T-helper 2 cell treated with Interferon-gamma antibody and Interleukin-4, amounts not matched to agents 5 μg/mL and 100 μg/mL, for 36 hours (primary cell): ENCODE measurements at regions not wholly inside any gene's neighbourhood (a gene's known extent, or its start where the extent isn't known, plus 50 kb on each side); places are given as distances from the start of the nearest gene placed in this dataset.

Experiments used
- DNase-seq: peaks from one replicate; pipeline ENCODE4 v3.0.0; 2021; ENCODE audit warnings: low spot score
- H3K27ac Mint-ChIP-seq: one replicate; pipeline ENCODE4 v1.8.0; 2021; ENCODE audit warnings: mild to moderate bottlenecking, mixed read lengths
- H3K27me3 Mint-ChIP-seq: one replicate; pipeline ENCODE4 v1.8.0; 2021; ENCODE audit warnings: low read depth, mixed read lengths
- H3K36me3 Mint-ChIP-seq: one replicate; pipeline ENCODE4 v1.8.0; 2021; ENCODE audit warnings: low read depth, mixed read lengths
- H3K4me1 Mint-ChIP-seq: one replicate; pipeline ENCODE4 v1.8.0; 2021; ENCODE audit warnings: low read depth, mixed read lengths
- H3K4me3 Mint-ChIP-seq: one replicate; pipeline ENCODE4 v1.8.0; 2022; ENCODE audit warnings: mild to moderate bottlenecking, moderate library complexity, mixed read lengths
- H3K9me3 Mint-ChIP-seq: one replicate; pipeline ENCODE4 v1.8.0; 2021; ENCODE audit warnings: mixed read lengths

DNA sequence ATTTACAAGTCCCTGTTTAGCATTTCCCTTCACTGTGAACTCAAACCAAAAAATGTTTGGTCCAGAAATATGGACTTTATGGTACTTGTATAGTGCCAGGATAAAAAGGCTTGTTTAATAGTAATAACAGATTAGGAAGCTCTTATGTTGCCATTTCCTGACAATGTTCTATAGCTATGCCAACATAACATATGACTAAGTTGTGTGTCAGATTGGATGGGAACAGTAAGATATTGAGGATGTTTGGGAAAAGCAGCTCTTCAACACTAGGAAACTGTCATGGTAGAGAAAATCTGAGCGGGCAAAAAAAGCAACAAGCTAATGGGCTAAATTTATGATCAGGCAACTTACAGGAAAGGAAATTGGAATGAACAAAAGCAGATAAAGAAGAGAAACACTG, 287.1 kb upstream of the ADGRL4 start:
- no peak overlapping the region for H3K4me3 Mint-ChIP-seq
- H3K27ac Mint-ChIP-seq, result no peak overlapping the region
- DNase-seq, result no peak
- H3K36me3 Mint-ChIP-seq, result no peaks in the 10 kb centered on the region
- no peaks in the 10 kb centered on the region for H3K4me1 Mint-ChIP-seq
- H3K27me3 Mint-ChIP-seq, result no peaks in the 10 kb centered on the region
- H3K9me3 Mint-ChIP-seq, result peaks cover 5% of the 10 kb centered on the region

DNA sequence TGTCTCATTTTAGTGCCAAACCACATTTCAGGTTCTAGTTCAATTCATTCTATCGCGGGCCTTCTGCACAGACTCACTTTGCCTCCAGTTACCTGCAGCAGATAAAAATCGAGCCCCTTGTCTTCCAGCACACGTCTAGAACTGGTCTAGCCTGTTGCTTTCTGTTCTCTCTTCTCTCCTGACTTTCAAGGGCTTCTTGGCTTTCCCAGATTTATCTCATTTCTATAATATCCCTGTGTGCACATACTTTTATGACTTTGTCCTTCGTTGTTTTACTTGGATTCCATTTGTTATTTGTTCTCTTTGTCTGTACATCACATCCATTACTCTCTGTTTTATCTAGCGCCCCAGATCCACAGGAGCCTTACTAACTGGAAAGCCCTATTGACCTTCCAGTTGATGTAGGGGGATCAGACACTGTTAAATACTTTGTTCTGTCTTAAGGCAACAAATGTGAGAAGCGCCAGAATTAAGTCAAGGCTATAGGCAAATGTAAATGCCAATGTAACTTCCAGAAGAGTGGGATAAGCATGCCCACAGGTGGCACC, 284.5 kb upstream of the ADGRL4 start:
- H3K4me3 Mint-ChIP-seq, result no peak overlapping the region
- H3K27me3 Mint-ChIP-seq, result no peaks in the 10 kb centered on the region
- no peaks in the 10 kb centered on the region for H3K36me3 Mint-ChIP-seq
- no peaks in the 10 kb centered on the region for H3K4me1 Mint-ChIP-seq
- H3K9me3 Mint-ChIP-seq, result peaks cover 5% of the 10 kb centered on the region
- no peak for DNase-seq
- H3K27ac Mint-ChIP-seq, result no peak overlapping the region

DNA sequence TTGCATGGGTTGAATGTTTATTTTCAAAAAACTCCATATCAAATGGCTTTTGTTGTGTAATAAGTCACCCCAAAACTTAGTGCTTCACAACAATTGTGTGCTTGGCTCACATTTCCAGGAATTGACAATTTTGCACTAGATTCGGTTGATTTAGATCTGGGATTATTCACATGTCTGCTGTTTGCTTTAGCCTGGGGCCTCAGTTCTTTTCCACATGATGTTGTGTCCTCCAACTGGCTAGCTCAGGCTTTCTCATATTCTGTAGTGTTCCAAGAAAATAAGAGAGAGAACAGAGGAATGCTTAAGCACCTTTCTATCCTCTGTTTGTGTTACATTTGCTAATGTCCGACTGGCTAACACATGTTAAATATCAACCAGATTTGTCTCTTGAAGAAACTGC, 281.5 kb upstream of the ADGRL4 start:
- no peaks in the 10 kb centered on the region for H3K9me3 Mint-ChIP-seq
- no peak for DNase-seq
- H3K27ac Mint-ChIP-seq, result no peak overlapping the region
- H3K27me3 Mint-ChIP-seq, result no peaks in the 10 kb centered on the region
- H3K4me1 Mint-ChIP-seq, result no peaks in the 10 kb centered on the region
- no peaks in the 10 kb centered on the region for H3K36me3 Mint-ChIP-seq
- H3K4me3 Mint-ChIP-seq, result no peak overlapping the region

DNA sequence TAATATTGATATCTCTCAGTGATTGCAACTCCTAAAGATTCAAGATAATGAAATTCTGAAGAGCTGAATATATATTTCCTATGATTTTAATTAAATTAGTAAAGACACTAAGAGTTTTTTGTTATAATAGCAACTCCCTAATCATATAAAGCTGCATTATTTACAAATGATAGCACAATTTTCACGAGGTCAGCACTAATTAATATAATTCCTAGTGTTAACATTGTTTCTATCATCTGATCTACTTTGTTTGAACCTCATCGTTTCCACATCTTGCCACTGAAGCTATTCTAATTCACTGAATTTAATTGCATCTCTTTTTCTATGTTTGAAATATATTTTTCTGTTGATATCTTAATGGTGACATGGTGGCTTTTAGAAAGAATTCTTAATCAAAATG, 279.1 kb upstream of the ADGRL4 start:
- Mint-ChIP-seq H3K27me3 (no peaks in the 10 kb centered on the region), H3K9me3 (no peaks in the 10 kb centered on the region), H3K36me3 (no peaks in the 10 kb centered on the region), H3K27ac (no peak overlapping the region), H3K4me3 (no peak overlapping the region), H3K4me1 (no peaks in the 10 kb centered on the region)
- DNase-seq, result no peak

DNA sequence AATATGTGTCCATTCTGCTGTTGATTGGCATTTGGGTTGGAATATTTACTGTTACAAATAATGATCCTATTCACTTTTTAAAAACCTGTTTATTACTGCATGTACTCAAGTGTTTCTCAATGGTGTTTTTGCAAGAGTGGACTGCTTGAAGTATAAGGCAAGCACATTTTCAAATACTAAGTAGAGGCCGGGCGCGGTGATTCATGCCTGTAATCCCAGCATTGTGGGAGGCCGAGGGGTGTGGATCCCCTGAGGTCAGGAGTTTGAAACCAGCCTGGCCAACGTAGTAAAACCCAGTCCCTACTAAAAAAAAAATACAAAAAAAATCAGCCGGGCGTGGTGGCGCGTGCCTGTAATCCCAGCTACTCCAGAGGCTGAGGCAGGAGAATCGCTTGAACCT, 276.9 kb upstream of the ADGRL4 start:
- Mint-ChIP-seq H3K36me3 (no peaks in the 10 kb centered on the region), H3K4me3 (no peak overlapping the region), H3K4me1 (no peaks in the 10 kb centered on the region), H3K9me3 (no peaks in the 10 kb centered on the region), H3K27ac (no peak overlapping the region), H3K27me3 (no peaks in the 10 kb centered on the region)
- no peak for DNase-seq

DNA sequence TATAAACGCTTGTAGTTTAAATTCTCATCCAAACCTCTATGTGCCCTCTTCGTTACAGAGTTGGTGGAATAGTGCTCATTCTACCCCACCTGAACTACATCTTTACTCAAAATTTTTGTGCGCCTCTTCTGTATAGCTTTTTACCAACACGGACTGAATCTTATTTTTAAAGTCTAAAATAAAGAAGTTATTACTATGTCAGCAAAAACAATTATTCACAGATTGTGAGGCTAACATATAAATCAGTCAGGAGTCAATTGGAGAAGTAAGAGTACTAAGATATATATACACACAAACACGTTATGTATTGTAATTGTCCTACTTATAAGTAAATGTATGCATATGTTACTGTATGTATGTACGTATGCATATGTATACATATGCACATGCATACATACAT, 274.9 kb upstream of the ADGRL4 start:
- DNase-seq, result no peak
- no peaks in the 10 kb centered on the region for H3K9me3 Mint-ChIP-seq
- no peaks in the 10 kb centered on the region for H3K4me1 Mint-ChIP-seq
- no peaks in the 10 kb centered on the region for H3K36me3 Mint-ChIP-seq
- no peaks in the 10 kb centered on the region for H3K27me3 Mint-ChIP-seq
- H3K27ac Mint-ChIP-seq, result no peak overlapping the region
- H3K4me3 Mint-ChIP-seq, result no peak overlapping the region

DNA sequence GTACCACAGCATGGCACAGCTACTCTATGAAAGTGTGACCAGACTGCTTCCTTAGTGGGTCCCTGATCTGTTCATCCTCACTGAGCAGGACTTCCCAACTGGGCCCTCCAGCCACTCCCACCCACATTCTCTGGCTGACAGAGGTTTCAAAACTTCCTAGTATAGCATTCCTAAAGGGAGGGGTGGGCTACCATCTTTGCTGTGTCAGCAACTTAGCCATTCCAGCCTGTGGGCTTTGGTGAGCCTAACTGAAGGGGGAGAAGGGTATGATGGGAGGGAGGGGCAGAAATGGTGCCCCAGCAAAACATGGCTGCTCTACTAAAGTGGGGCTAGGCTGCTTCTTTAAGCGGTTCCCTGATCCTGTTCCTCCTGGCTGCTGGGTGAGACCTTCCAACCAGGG, 265.2 kb upstream of the ADGRL4 start:
- H3K36me3 Mint-ChIP-seq, result no peaks in the 10 kb centered on the region
- DNase-seq, result no peak
- H3K27ac Mint-ChIP-seq, result no peak overlapping the region
- H3K4me1 Mint-ChIP-seq, result no peaks in the 10 kb centered on the region
- H3K27me3 Mint-ChIP-seq, result no peaks in the 10 kb centered on the region
- H3K4me3 Mint-ChIP-seq, result no peak overlapping the region
- no peaks in the 10 kb centered on the region for H3K9me3 Mint-ChIP-seq

DNA sequence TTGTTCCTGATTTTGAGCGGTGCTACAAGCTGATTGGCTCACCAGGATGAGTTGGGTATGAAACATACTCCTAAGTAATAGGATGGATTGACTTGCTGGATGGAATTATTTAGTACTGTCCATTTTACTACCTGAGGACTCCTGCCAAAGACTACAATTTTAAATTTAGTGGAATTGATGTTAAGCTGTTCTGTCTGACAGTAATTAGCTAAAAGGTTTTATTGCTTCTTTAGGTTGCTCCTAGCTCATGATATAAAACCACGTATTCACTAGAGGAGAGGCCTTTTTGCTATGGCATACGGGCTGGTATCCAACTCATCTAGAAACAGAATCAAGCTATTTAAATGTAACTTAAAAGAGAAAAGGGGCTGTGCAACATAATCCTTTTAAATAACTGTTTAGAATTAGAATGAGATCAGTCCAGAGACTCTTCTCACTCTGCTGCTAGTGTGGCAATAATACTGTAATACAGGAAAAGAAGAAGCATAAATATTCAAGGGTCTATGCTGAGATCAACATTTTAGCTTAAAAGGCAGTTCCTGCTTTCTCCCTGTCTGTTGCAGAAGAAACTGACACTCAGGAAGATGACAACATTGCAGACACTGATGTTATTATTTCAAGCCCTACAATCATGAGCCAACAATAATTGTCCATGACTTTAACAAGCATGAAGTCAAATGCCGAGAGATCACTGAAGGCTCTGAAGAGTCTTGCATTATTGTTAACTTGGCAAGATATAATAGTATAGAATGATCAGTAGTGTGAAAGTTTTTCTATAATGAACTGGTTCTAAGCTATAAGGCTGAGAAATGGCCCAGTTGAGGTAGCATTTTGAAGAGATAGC, 258.7 kb upstream of the ADGRL4 start:
- DNase-seq, result no peak
- Mint-ChIP-seq H3K27me3 (no peaks in the 10 kb centered on the region), H3K36me3 (no peaks in the 10 kb centered on the region), H3K27ac (no peak overlapping the region), H3K9me3 (no peaks in the 10 kb centered on the region), H3K4me3 (no peak overlapping the region), H3K4me1 (no peaks in the 10 kb centered on the region)

DNA sequence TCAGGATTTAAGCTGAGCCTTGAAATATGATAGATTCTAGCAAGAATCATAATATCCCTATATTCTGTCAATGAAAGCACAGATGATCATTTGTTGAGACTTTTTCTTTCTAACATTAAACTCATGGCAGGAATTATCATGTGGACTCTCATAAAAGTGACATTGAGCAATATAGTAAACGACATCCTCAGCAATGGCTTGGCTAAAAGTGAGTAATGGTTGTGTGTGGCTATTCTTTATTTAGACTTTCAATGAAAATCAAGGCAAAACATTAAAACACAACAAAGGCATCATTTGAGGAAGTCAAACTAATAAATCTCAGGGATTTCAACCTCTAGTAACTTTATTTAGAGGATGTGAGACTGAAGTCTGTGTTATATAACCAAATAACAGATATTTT, 257.8 kb upstream of the ADGRL4 start:
- H3K4me3 Mint-ChIP-seq, result no peak overlapping the region
- H3K27ac Mint-ChIP-seq, result no peak overlapping the region
- no peaks in the 10 kb centered on the region for H3K4me1 Mint-ChIP-seq
- no peaks in the 10 kb centered on the region for H3K36me3 Mint-ChIP-seq
- H3K27me3 Mint-ChIP-seq, result no peaks in the 10 kb centered on the region
- no peak for DNase-seq
- no peaks in the 10 kb centered on the region for H3K9me3 Mint-ChIP-seq

DNA sequence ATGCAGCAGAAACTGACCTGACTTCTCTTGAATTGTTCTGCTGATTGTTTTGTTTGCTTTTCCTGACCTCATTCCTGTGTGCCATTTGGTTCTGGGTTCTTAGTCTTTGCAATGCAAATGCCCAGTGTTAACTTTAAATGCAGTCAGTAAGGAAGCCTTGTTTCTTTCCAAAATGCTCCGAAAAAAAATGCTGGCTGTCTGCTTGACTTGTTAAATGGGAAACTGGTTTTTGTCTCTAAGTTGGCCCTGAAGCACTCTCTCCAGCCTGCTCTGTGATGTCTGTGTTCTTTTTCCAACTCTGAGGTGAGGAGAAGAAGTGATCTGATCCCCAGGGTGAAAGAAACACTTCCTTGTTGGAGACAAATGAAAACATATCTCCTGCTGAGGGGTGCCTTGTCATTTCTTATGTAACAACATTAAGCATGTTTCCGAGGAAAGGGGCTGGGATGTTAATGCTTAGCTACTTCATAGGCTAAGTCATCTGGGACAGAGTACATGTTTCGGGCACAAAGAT, 256.3 kb upstream of the ADGRL4 start:
- no peaks in the 10 kb centered on the region for H3K27me3 Mint-ChIP-seq
- no peak overlapping the region for H3K27ac Mint-ChIP-seq
- H3K4me3 Mint-ChIP-seq, result no peak overlapping the region

DNA sequence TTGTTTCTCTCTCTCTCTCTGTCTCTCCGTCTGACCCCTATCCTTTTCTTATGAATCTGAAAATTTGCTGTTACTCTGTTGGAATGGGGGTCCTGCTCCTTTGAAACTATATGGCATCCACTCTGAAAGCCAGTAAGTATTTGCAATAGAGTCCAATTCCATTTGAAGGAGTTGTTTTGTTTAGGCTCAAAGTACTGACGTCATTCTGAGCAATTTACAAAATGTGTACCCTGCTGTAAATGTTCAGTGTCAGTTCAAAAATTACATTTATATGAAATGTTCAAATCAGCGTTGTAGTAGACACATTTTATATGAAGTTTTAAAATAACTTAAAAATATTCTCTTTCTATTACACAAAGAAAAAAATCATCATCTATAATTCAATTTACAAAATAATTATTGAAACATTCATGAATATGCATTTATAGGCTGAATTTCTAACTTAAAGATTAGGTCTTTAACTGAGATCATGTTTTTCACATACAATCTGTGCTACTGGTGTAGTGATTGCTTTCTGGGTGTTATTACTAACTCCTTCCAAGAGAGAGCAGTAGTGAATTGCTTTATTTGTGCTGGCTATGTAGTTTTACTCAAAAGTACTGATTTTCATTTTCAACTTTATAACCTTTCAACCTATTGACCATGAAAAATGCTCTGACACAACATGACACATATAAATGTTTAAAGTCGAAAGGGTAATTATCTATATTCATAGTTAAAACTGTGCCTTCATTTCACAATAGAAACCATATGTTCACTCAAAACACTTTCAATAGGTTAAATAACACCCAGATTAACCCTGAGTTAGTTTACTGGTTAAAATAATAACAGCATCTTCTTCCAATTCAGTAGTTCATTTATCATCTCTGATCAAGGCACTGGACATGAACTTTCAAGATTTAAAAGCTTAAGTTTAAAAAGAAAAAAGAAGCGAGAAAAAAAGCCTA, 253.1 kb upstream of the ADGRL4 start:
- Mint-ChIP-seq H3K27ac (no peak overlapping the region), H3K4me3 (no peak overlapping the region), H3K36me3 (no peaks in the 10 kb centered on the region), H3K9me3 (no peaks in the 10 kb centered on the region), H3K4me1 (no peaks in the 10 kb centered on the region), H3K27me3 (no peaks in the 10 kb centered on the region)
- no peak for DNase-seq

More for the DNA sequence above, 256.3 kb upstream of the ADGRL4 start:
- H3K36me3 Mint-ChIP-seq, result no peaks in the 10 kb centered on the region
- no peaks in the 10 kb centered on the region for H3K4me1 Mint-ChIP-seq
- no peaks in the 10 kb centered on the region for H3K9me3 Mint-ChIP-seq
- DNase-seq, result no peak

DNA sequence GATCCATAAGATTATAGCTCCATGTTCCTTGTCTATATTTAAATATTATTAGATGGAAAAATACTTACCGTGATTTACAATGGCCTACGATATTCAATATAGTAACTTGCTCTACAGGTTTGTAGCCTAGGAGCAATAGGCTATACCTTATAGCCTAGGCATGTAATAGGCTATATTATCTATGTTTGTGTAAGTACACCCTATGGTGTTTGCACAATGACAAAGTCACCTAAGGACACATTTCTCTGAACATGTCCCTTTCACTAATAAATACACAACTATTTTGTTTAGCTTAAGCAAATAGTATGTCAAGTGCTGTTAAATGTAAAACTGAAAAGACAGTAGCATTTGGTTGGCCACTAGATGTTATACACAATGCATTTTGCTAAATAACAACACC, 248.9 kb upstream of the ADGRL4 start:
- no peaks in the 10 kb centered on the region for H3K9me3 Mint-ChIP-seq
- H3K4me3 Mint-ChIP-seq, result no peak overlapping the region
- no peaks in the 10 kb centered on the region for H3K4me1 Mint-ChIP-seq
- H3K27me3 Mint-ChIP-seq, result no peaks in the 10 kb centered on the region
- DNase-seq, result no peak
- H3K36me3 Mint-ChIP-seq, result no peaks in the 10 kb centered on the region
- no peak overlapping the region for H3K27ac Mint-ChIP-seq

DNA sequence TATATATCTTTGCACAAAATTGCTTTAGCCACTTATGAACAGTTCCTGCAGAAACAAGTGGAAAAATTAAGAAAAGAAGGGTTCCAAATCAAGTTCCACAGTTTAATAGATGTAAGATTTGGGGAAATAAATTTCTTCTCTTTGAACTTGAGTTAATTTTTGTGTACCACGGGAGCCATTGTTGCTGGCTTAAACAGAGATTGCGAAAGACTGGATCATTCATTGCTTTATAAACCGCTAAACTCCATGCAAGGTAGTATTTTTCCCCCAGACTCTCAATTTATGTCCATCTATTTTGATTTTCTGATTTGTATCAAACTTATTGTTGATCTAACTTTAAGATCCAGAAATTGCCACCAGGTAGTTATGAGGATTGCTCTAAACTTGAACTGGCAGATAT, 246.1 kb upstream of the ADGRL4 start:
- DNase-seq, result no peak
- Mint-ChIP-seq H3K27me3 (no peaks in the 10 kb centered on the region), H3K27ac (no peak overlapping the region), H3K9me3 (peaks cover 5% of the 10 kb centered on the region), H3K4me1 (no peaks in the 10 kb centered on the region), H3K4me3 (no peak overlapping the region), H3K36me3 (no peaks in the 10 kb centered on the region)

DNA sequence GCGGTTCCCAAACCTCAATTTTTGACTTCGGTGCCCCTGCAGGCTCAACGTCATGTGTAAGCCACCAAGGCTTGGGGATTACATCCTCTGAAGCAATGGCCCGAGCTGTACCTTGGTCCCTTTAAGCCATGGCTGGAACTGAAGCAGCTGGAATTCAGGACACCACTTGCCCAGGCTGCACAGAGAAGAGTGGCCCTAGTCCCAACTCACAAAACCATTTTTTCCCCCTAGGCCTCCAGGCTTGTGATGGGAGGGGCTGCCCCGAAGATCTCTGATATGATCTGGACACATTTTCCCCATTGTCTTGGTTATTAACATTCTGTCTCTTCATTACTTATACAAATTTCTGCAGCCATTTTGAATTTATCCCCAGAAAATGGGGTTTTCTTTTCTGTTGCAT, 233.3 kb upstream of the ADGRL4 start:
- Mint-ChIP-seq H3K27me3 (no peaks in the 10 kb centered on the region), H3K36me3 (no peaks in the 10 kb centered on the region), H3K27ac (no peak overlapping the region), H3K4me3 (no peak overlapping the region), H3K4me1 (no peaks in the 10 kb centered on the region), H3K9me3 (peaks cover 8% of the 10 kb centered on the region)
- no peak for DNase-seq
